ENCODE measurements at regions not wholly inside any gene's neighbourhood (a gene's known extent, or its start where the extent isn't known, plus 50 kb on each side); places are given as distances from the start of the nearest gene placed in this dataset.
"Not testable (repeated sequence)": the region's sequence is repeated elsewhere in the genome, so short reads cannot be mapped to it uniquely, and the experiment has no call there.

- Mint-ChIP-seq H3K36me3 (peaks cover 1% of the 10 kb centered on the region), H3K4me3 (no peak overlapping the region), H3K27ac (no peak overlapping the region), H3K4me1 (ENCODE audit: low read depth) (peaks cover 13% of the 10 kb centered on the region), H3K27me3 (no peaks in the 10 kb centered on the region), H3K9me3 (no peaks in the 10 kb centered on the region)
- no peak for DNase-seq
- intact Hi-C loops (cut with micrococcal nuclease) = no loop called here
- POLR2A ChIA-PET = no interaction called here
- CTCF ChIA-PET = no interaction called here
These were observed 330.7 kb downstream of the UTRN start for GRCh38 chr6:144615870-144616269.

- Mint-ChIP-seq H3K27ac (no peak overlapping the region), H3K4me3 (no peak overlapping the region), H3K36me3 (peaks cover 1% of the 10 kb centered on the region), H3K9me3 (no peaks in the 10 kb centered on the region), H3K27me3 (no peaks in the 10 kb centered on the region), H3K4me1 (ENCODE audit: low read depth) (peaks cover 13% of the 10 kb centered on the region)
- DNase-seq = no peak
- POLR2A ChIA-PET = no interaction called here
- intact Hi-C loops (cut with micrococcal nuclease) = no loop called here
- CTCF ChIA-PET = no interaction called here
These were observed 332.1 kb downstream of the UTRN start for GRCh38 chr6:144617191-144617590.

GRCh38 chr6:144617708-144618107, 332.6 kb downstream of the UTRN start:
- no peak overlapping the region for H3K4me3 Mint-ChIP-seq
- H3K9me3 Mint-ChIP-seq = no peaks in the 10 kb centered on the region
- no peak for DNase-seq
- H3K4me1 Mint-ChIP-seq (ENCODE audit: low read depth) = peaks cover 13% of the 10 kb centered on the region
- intact Hi-C loops (cut with micrococcal nuclease) = no loop called here
- ChIA-PET CTCF (no interaction called here), POLR2A (interaction anchor here (0.6 kb wide), 1 partner anchor 811 kb away, joined by 3 read pairs; no protein-coding TSS in a partner anchor)
- no peaks in the 10 kb centered on the region for H3K27me3 Mint-ChIP-seq
- peaks cover 1% of the 10 kb centered on the region for H3K36me3 Mint-ChIP-seq
- H3K27ac Mint-ChIP-seq = no peak overlapping the region

GRCh38 chr6:144619966-144620365, 334.8 kb downstream of the UTRN start:
- H3K27me3 Mint-ChIP-seq = no peaks in the 10 kb centered on the region
- H3K27ac Mint-ChIP-seq = no peak overlapping the region
- intact Hi-C loops (cut with micrococcal nuclease) = no loop called here
- no peaks in the 10 kb centered on the region for H3K4me1 Mint-ChIP-seq (ENCODE audit: low read depth)
- no peak overlapping the region for H3K4me3 Mint-ChIP-seq
- ChIA-PET CTCF (interaction anchor here (1.4 kb wide), 1 partner anchor 34 kb away, joined by 4 read pairs; no protein-coding TSS in a partner anchor), POLR2A (no interaction called here)
- DNase-seq = no peak
- peaks cover 1% of the 10 kb centered on the region for H3K36me3 Mint-ChIP-seq
- H3K9me3 Mint-ChIP-seq = no peaks in the 10 kb centered on the region

GRCh38 chr6:144621332-144621731, 336.2 kb downstream of the UTRN start:
- Mint-ChIP-seq H3K9me3 (no peaks in the 10 kb centered on the region), H3K4me1 (ENCODE audit: low read depth) (no peaks in the 10 kb centered on the region), H3K36me3 (peaks cover 2% of the 10 kb centered on the region), H3K27me3 (no peaks in the 10 kb centered on the region), H3K4me3 (no peak overlapping the region), H3K27ac (no peak overlapping the region)
- no peak for DNase-seq
- POLR2A ChIA-PET = no interaction called here
- CTCF ChIA-PET = no interaction called here
- intact Hi-C loops (cut with micrococcal nuclease) = no loop called here

GRCh38 chr6:144624246-144624645, 339.1 kb downstream of the UTRN start:
- H3K36me3 Mint-ChIP-seq = peaks cover 2% of the 10 kb centered on the region
- no peaks in the 10 kb centered on the region for H3K9me3 Mint-ChIP-seq
- ChIA-PET CTCF (no interaction called here), POLR2A (no interaction called here)
- no peak for DNase-seq
- no peak overlapping the region for H3K4me3 Mint-ChIP-seq
- no peaks in the 10 kb centered on the region for H3K27me3 Mint-ChIP-seq
- intact Hi-C loops (cut with micrococcal nuclease) = no loop called here
- H3K4me1 Mint-ChIP-seq (ENCODE audit: low read depth) = no peaks in the 10 kb centered on the region
- no peak overlapping the region for H3K27ac Mint-ChIP-seq

- no peaks in the 10 kb centered on the region for H3K4me1 Mint-ChIP-seq (ENCODE audit: low read depth)
- no peak overlapping the region for H3K4me3 Mint-ChIP-seq
- H3K27me3 Mint-ChIP-seq = no peaks in the 10 kb centered on the region
- ChIA-PET POLR2A (no interaction called here), CTCF (no interaction called here)
- intact Hi-C loops (cut with micrococcal nuclease) = no loop called here
- no peak overlapping the region for H3K27ac Mint-ChIP-seq
- no peaks in the 10 kb centered on the region for H3K9me3 Mint-ChIP-seq
- H3K36me3 Mint-ChIP-seq = peaks cover 2% of the 10 kb centered on the region
- DNase-seq = no peak
These were observed 339.6 kb downstream of the UTRN start for GRCh38 chr6:144624716-144625115.

- no peak for DNase-seq
- intact Hi-C loops (cut with micrococcal nuclease) = no loop called here
- POLR2A ChIA-PET = no interaction called here
- H3K4me3 Mint-ChIP-seq = no peak overlapping the region
- H3K36me3 Mint-ChIP-seq = peaks cover 2% of the 10 kb centered on the region
- H3K9me3 Mint-ChIP-seq = no peaks in the 10 kb centered on the region
- no peak overlapping the region for H3K27ac Mint-ChIP-seq
- H3K4me1 Mint-ChIP-seq (ENCODE audit: low read depth) = peaks cover 2% of the 10 kb centered on the region
- no peaks in the 10 kb centered on the region for H3K27me3 Mint-ChIP-seq
- CTCF ChIA-PET = no interaction called here
These were observed 345.7 kb downstream of the UTRN start for GRCh38 chr6:144630857-144631256.

GRCh38 chr6:144632266-144632665, 347.1 kb downstream of the UTRN start:
- Mint-ChIP-seq H3K36me3 (no peaks in the 10 kb centered on the region), H3K4me3 (no peak overlapping the region), H3K4me1 (ENCODE audit: low read depth) (peaks cover 2% of the 10 kb centered on the region), H3K27me3 (no peaks in the 10 kb centered on the region), H3K27ac (no peak overlapping the region), H3K9me3 (no peaks in the 10 kb centered on the region)
- CTCF ChIA-PET = no interaction called here
- intact Hi-C loops (cut with micrococcal nuclease) = no loop called here
- DNase-seq = no peak
- POLR2A ChIA-PET = no interaction called here

- Mint-ChIP-seq H3K9me3 (no peaks in the 10 kb centered on the region), H3K27me3 (no peaks in the 10 kb centered on the region), H3K4me1 (ENCODE audit: low read depth) (peaks cover 2% of the 10 kb centered on the region), H3K36me3 (no peaks in the 10 kb centered on the region), H3K4me3 (no peak overlapping the region), H3K27ac (no peak overlapping the region)
- DNase-seq = no peak
- CTCF ChIA-PET = no interaction called here
- POLR2A ChIA-PET = no interaction called here
- intact Hi-C loops (cut with micrococcal nuclease) = no loop called here
These were observed 348.8 kb downstream of the UTRN start for GRCh38 chr6:144633886-144634285.

- ChIA-PET POLR2A (no interaction called here), CTCF (interaction anchor here (0.6 kb wide), 1 partner anchor 114 kb away, joined by 4 read pairs; no protein-coding TSS in a partner anchor)
These were observed 349.2 kb downstream of the UTRN start for GRCh38 chr6:144634371-144634770.

GRCh38 chr6:144635051-144635450, 349.9 kb downstream of the UTRN start:
- CTCF ChIA-PET = no interaction called here
- Mint-ChIP-seq H3K9me3 (no peaks in the 10 kb centered on the region), H3K4me3 (no peak overlapping the region), H3K36me3 (no peaks in the 10 kb centered on the region), H3K27ac (no peak overlapping the region), H3K27me3 (no peaks in the 10 kb centered on the region), H3K4me1 (ENCODE audit: low read depth) (peaks cover 6% of the 10 kb centered on the region)
- POLR2A ChIA-PET = no interaction called here
- DNase-seq = no peak
- intact Hi-C loops (cut with micrococcal nuclease) = no loop called here

More at GRCh38 chr6:144634371-144634770, 349.2 kb downstream of the UTRN start:
- no peak for DNase-seq
- no peak overlapping the region for H3K4me3 Mint-ChIP-seq
- no peaks in the 10 kb centered on the region for H3K27me3 Mint-ChIP-seq
- H3K4me1 Mint-ChIP-seq (ENCODE audit: low read depth) = peaks cover 6% of the 10 kb centered on the region
- H3K36me3 Mint-ChIP-seq = no peaks in the 10 kb centered on the region
- H3K27ac Mint-ChIP-seq = no peak overlapping the region
- intact Hi-C loops (cut with micrococcal nuclease) = no loop called here
- H3K9me3 Mint-ChIP-seq = no peaks in the 10 kb centered on the region

- H3K27me3 Mint-ChIP-seq; H3K27ac Mint-ChIP-seq; DNase-seq; H3K4me3 Mint-ChIP-seq; H3K9me3 Mint-ChIP-seq; H3K4me1 Mint-ChIP-seq (ENCODE audit: low read depth); intact Hi-C loops (cut with micrococcal nuclease); H3K36me3 Mint-ChIP-seq; POLR2A ChIA-PET: not testable (repeated sequence)
- CTCF ChIA-PET = interaction anchor here (1.1 kb wide), 1 partner anchor 260 kb away, joined by 3 read pairs; no protein-coding TSS in a partner anchor
These were observed 350.9 kb downstream of the UTRN start for GRCh38 chr6:144636025-144636424.

Data from activated CD4-positive, alpha-beta memory T cell treated with anti-CD3 and anti-CD28 coated beads for 36 hours (primary cell).